OCI-LY3 (cell line): ENCODE measurements at regions not wholly inside any gene's neighbourhood (a gene's known extent, or its start where the extent isn't known, plus 50 kb on each side); places are given as distances from the start of the nearest gene placed in this dataset.

ENCODE experiments used
- H2AFZ ChIP-seq: fragments of 200-600, 300-600 bp; shearing (Covaris generic); 2 replicates; pipeline ENCODE4 v1.6.0; 2014; ENCODE audit warnings: antibody characterized with exemption, low read depth, low read length
- H3K27ac ChIP-seq: fragments of 200-600, 300-600 bp; sonication (generic); 2 replicates; pipeline ENCODE4 v1.5.1; 2014; ENCODE audit warnings: mild to moderate bottlenecking, low read length, moderate library complexity, mixed read lengths
- H3K27me3 ChIP-seq: fragments of 200-600, 300-600 bp; sonication (generic); 2 replicates; pipeline ENCODE4 v1.6.1; 2014; ENCODE audit warnings: low read depth, low read length, mixed read lengths
- H3K36me3 ChIP-seq: fragments of 200-600, 300-600 bp; sonication (generic); replicated peaks from 2 replicates; pipeline ENCODE3; 2014; ENCODE audit warnings: low read depth, low read length, mixed read lengths
- H3K4me1 ChIP-seq: fragments of 300-600, 200-600 bp; sonication (generic); 2 replicates; pipeline ENCODE4 v1.6.1; 2014; ENCODE audit warnings: low read length, mixed read lengths
- H3K4me2 ChIP-seq: fragments of 200-600, 300-600 bp; sonication (generic); 2 replicates; pipeline ENCODE4 v1.6.1; 2014; ENCODE audit warnings: low read length, mixed read lengths
- H3K4me3 ChIP-seq: fragments of 300-600, 200-600 bp; sonication (generic); 2 replicates; pipeline ENCODE4 v1.5.1; 2014; ENCODE audit warnings: antibody characterized with exemption, mild to moderate bottlenecking, low read length, moderate library complexity
- H3K79me2 ChIP-seq: fragments of 300-600, 200-600 bp; shearing (Covaris generic); 2 replicates; pipeline ENCODE4 v1.6.1; 2014; ENCODE audit warnings: mild to moderate bottlenecking, low read length, mixed read lengths
- H3K9ac ChIP-seq: fragments of 300-600, 200-600 bp; shearing (Covaris generic); 2 replicates; pipeline ENCODE4 v1.6.0; 2014; ENCODE audit warnings: mild to moderate bottlenecking, low read length, moderate library complexity
- H3K9me3 ChIP-seq: fragments of 200-600, 300-600 bp; shearing (Covaris generic); 2 replicates; pipeline ENCODE4 v1.6.1; 2014; ENCODE audit warnings: low read length, mixed read lengths; ENCODE audit not compliant: insufficient read depth
- H4K20me1 ChIP-seq: fragments of 200-600, 300-600 bp; sonication (generic); 2 replicates; pipeline ENCODE4 v1.6.1; 2016; ENCODE audit warnings: low read length, mixed read lengths; ENCODE audit not compliant: insufficient read depth
- EZH2phosphoT487 ChIP-seq: fragments of 200-600 bp; shearing (Covaris generic); IDR thresholded peaks from 2 replicates; pipeline ENCODE4 v1.6.1; 2018; ENCODE audit warnings: antibody characterized with exemption, mixed run types, low read depth
- TF ChIP-seq, protein P1 (sequence below): fragments of 200-600, 300-600 bp; sonication (generic); IDR thresholded peaks from 2 replicates; pipeline ENCODE4 v1.5.1; 2014; ENCODE audit warnings: antibody characterized with exemption, low read length, low read depth

DNA sequence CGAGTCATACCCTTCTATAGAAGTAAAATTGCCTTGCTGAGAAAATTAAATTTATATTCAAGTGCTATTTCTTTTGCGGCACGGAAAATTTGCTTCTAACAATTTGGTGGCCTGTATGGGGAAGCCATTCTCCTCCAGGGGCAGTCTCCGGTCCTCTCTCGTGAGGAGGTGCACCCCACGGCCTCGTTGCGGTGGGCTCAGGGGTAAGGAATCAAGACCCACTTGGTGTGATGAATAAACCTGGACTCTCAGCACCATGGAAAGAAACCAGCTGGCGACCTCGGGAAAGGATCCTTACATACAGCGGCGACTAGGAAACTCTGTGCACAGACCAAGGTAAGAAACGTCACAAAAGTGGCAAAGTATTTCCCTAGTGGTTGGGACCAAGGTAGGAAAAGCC is 252.9 kb downstream of the DPY19L2 start:
- H3K9ac ChIP-seq = no peak overlapping the region
- H3K4me1 ChIP-seq = no peaks in the 10 kb centered on the region

GRCh38 chr12:63410197-63410596 is 258.1 kb downstream of the DPY19L2 start:
- H3K4me2 ChIP-seq = no peak overlapping the region
- no peak overlapping the region for H2AFZ ChIP-seq
- no peaks in the 10 kb centered on the region for H3K36me3 ChIP-seq

More for the DNA sequence above, 252.9 kb downstream of the DPY19L2 start:
- Histone ChIP-seq H3K27ac (peak overlapping the region; percentile 26; the same call in 1 of the 2 replicates), H3K36me3 (peaks cover 5% of the 10 kb centered on the region), H3K79me2 (no peaks in the 10 kb centered on the region), H2AFZ (no peak overlapping the region), H3K27me3 (no peaks in the 10 kb centered on the region), H3K9me3 (peaks cover 5% of the 10 kb centered on the region; the same call in 1 of the 2 replicates), H3K4me3 (no peak overlapping the region), H4K20me1 (no peaks in the 10 kb centered on the region), H3K4me2 (no peak overlapping the region)
- TF ChIP-seq, protein P1, sequence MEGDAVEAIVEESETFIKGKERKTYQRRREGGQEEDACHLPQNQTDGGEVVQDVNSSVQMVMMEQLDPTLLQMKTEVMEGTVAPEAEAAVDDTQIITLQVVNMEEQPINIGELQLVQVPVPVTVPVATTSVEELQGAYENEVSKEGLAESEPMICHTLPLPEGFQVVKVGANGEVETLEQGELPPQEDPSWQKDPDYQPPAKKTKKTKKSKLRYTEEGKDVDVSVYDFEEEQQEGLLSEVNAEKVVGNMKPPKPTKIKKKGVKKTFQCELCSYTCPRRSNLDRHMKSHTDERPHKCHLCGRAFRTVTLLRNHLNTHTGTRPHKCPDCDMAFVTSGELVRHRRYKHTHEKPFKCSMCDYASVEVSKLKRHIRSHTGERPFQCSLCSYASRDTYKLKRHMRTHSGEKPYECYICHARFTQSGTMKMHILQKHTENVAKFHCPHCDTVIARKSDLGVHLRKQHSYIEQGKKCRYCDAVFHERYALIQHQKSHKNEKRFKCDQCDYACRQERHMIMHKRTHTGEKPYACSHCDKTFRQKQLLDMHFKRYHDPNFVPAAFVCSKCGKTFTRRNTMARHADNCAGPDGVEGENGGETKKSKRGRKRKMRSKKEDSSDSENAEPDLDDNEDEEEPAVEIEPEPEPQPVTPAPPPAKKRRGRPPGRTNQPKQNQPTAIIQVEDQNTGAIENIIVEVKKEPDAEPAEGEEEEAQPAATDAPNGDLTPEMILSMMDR = no peak
- TF ChIP-seq EZH2phosphoT487 = no peak

GRCh38 chr12:63406781-63407180 is 255.8 kb upstream of the AVPR1A start:
- no peaks in the 10 kb centered on the region for H3K79me2 ChIP-seq
- no peaks in the 10 kb centered on the region for H3K36me3 ChIP-seq
- H3K4me3 ChIP-seq = no peak overlapping the region
- TF ChIP-seq EZH2phosphoT487 = no peak
- TF ChIP-seq, protein P1 = no peak
- H3K27ac ChIP-seq = no peak overlapping the region
- H3K27me3 ChIP-seq = no peaks in the 10 kb centered on the region
- H3K9me3 ChIP-seq = peaks cover 4% of the 10 kb centered on the region; the same call in 1 of the 2 replicates
- H3K9ac ChIP-seq = no peak overlapping the region
- H2AFZ ChIP-seq = no peak overlapping the region
- no peaks in the 10 kb centered on the region for H4K20me1 ChIP-seq
- no peak overlapping the region for H3K4me2 ChIP-seq
- H3K4me1 ChIP-seq = no peaks in the 10 kb centered on the region

More at GRCh38 chr12:63410197-63410596, 258.1 kb downstream of the DPY19L2 start:
- H3K4me1 ChIP-seq = no peaks in the 10 kb centered on the region
- H3K79me2 ChIP-seq = no peaks in the 10 kb centered on the region
- H3K27me3 ChIP-seq = no peaks in the 10 kb centered on the region
- H4K20me1 ChIP-seq = no peaks in the 10 kb centered on the region
- no peak overlapping the region for H3K4me3 ChIP-seq
- TF ChIP-seq, protein P1 = no peak
- no peak for TF ChIP-seq EZH2phosphoT487
- H3K27ac ChIP-seq = no peak overlapping the region
- no peak overlapping the region for H3K9ac ChIP-seq
- H3K9me3 ChIP-seq = peaks cover 9% of the 10 kb centered on the region; the same call in 1 of the 2 replicates

GRCh38 chr12:63404611-63405010 is 253.6 kb upstream of the AVPR1A start:
- H3K79me2 ChIP-seq = no peaks in the 10 kb centered on the region
- peaks cover 4% of the 10 kb centered on the region; the same call in 1 of the 2 replicates for H3K9me3 ChIP-seq
- no peak overlapping the region for H2AFZ ChIP-seq
- no peak overlapping the region for H3K4me3 ChIP-seq
- no peaks in the 10 kb centered on the region for H3K36me3 ChIP-seq
- no peak overlapping the region for H3K9ac ChIP-seq
- no peak overlapping the region for H3K27ac ChIP-seq
- H3K4me1 ChIP-seq = no peaks in the 10 kb centered on the region
- H3K27me3 ChIP-seq = no peaks in the 10 kb centered on the region
- TF ChIP-seq EZH2phosphoT487 = no peak
- TF ChIP-seq, protein P1 = no peak
- no peak overlapping the region for H3K4me2 ChIP-seq
- no peaks in the 10 kb centered on the region for H4K20me1 ChIP-seq
